Right lobe of liver (tissue), 6 donors: ENCODE measurements at regions not wholly inside any gene's neighbourhood (a gene's known extent, or its start where the extent isn't known, plus 50 kb on each side); places are given as distances from the start of the nearest gene placed in this dataset.

ENCODE experiments used
- ATAC-seq, 4 donors: fragments of 200-7000 bp; cut with Tn5 transposase; one replicate each; pipeline ENCODE4 v1.9.1; 2020; ENCODE audit warnings: mild to moderate bottlenecking in 4 of 4, moderate library complexity in 4 of 4
- DNase-seq, 3 donors: peaks; one replicate each; pipeline ENCODE4 v3.0.0-alpha.2; 2020
- H3K27ac ChIP-seq, 3 donors: fragments of 200-600 bp; one replicate each; pipeline ENCODE4 v1.8.0; 2022
- H3K27me3 ChIP-seq, 2 donors: fragments of 200-600 bp; one replicate each; pipeline ENCODE4 v1.8.0; 2022
- H3K36me3 ChIP-seq, 4 donors: fragments of 200-600 bp; sonication (generic) in 1 of 4; one replicate each; pipeline versions ENCODE4 v1.5.1 to v1.8.0; 2017 to 2022; ENCODE audit warnings: control low read depth in 1 of 4
- H3K4me1 ChIP-seq, 4 donors: fragments of 200-600 bp; sonication (generic) in 1 of 4; one replicate each; pipeline versions ENCODE4 v1.5.1 to v1.8.0; 2017 to 2022; ENCODE audit warnings: control low read depth in 1 of 4
- H3K4me3 ChIP-seq, 3 donors: fragments of 200-600 bp; one replicate each; pipeline ENCODE4 v1.8.0; 2022
- H3K9me3 ChIP-seq, 4 donors: fragments of 200-600 bp; sonication (generic) in 1 of 4; one replicate each; pipeline versions ENCODE4 v1.5.1 to v1.8.0; 2017 to 2022; ENCODE audit warnings: control low read depth in 1 of 4
- CTCF ChIP-seq, 4 donors: fragments of 200-600 bp in 3 of 4; fragments of 450-650 bp in 1 of 4; IDR thresholded peaks; one replicate each; pipeline versions ENCODE4 v1.5.1 to v1.8.0; 2016 to 2022; ENCODE audit warnings: antibody characterized with exemption in 4 of 4, mild to moderate bottlenecking in 2 of 4
- POLR2A ChIP-seq: fragments of 450-650 bp; IDR thresholded peaks from one replicate; pipeline ENCODE4 v1.6.1; 2017; ENCODE audit warnings: antibody characterized with exemption, mild to moderate bottlenecking
- WGBS: methylation state at CpG from one replicate; pipeline ENCODE4 v1.1.6; 2018; ENCODE audit warnings: low coverage, low lambda C conversion rate; ENCODE audit not compliant: insufficient coverage; ENCODE audit errors: missing lambda C conversion rate; 5-methylcytosine and 5-hydroxymethylcytosine counted together
- intact Hi-C, 2 donors: fragments of 100-400 bp; cut with DNase I; formaldehyde crosslinking; loops; one replicate each; pipeline versions ENCODE4 v1.11.2 to v1.14.1; 2022
- donor health status: DM: no; HTN: yes; CAD: no.
- donor health status: DM: no; HTN: no; CAD: no.
- donor health status: DM: no; HTN: no; CAD: no.
- donor health status: DM: no; HTN: yes; CAD: no.
- donor health status: DM: no; HTN: yes; CAD: no.

- 45% methylated on average over 1 of the region's 1 CpG for WGBS
These were observed 99.2 kb downstream of the SOX4 start for GRCh38 chr6:21692721-21693120.

DNA sequence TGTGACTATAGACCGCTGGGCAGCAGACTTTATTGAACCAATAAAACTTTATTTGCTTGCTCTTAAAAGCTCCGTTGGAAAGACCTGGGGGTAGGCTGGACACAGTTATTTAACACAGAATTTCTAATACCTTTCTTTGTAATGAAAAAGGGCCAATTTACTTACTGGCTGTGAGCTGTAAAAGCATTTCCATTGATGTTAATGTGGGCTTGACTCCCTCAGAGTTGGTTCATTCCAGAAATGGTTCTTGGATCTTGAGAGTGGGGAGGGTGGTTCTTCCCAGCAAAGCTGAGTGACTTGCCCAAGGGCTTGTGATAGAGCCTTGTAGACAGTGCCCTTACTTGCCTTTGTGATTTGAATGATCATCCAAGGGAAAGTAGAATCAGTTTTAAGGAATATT, 100.6 kb downstream of the SOX4 start:
- ATAC-seq (no peak), DNase-seq (no peak)
- no peak for TF ChIP-seq POLR2A
- Histone ChIP-seq H3K27me3 (no peaks in the 10 kb centered on the region), H3K4me1 (no peaks in the 10 kb centered on the region), H3K36me3 (no peaks in the 10 kb centered on the region), H3K27ac (no peak overlapping the region), H3K4me3 (no peak overlapping the region), H3K9me3 (no peaks in the 10 kb centered on the region)
- WGBS, result 60% methylated on average over 2 of the region's 2 CpGs
- intact Hi-C loops, result no loop called here

More at GRCh38 chr6:21692721-21693120, 99.2 kb downstream of the SOX4 start:
- Histone ChIP-seq H3K27me3 (no peaks in the 10 kb centered on the region), H3K9me3 (no peaks in the 10 kb centered on the region), H3K4me1 (no peaks in the 10 kb centered on the region), H3K36me3 (no peaks in the 10 kb centered on the region), H3K27ac (no peak overlapping the region), H3K4me3 (no peak overlapping the region)
- DNase-seq (no peak), ATAC-seq (no peak)
- intact Hi-C loops, result no loop called here
- TF ChIP-seq POLR2A (no peak), CTCF (IDR thresholded peaks at IDR 0.05) (no peak)

- intact Hi-C loops, result no loop called here
- H3K4me1 ChIP-seq, result peaks cover 0 to 8% (median 0%) of the 10 kb centered on the region in 4 donors
- WGBS, result 46% methylated on average over 3 of the region's 3 CpGs
These were observed 114.2 kb downstream of the SOX4 start for GRCh38 chr6:21707524-21708319.

GRCh38 chr6:21708320-21708580, 114.7 kb downstream of the SOX4 start:
- Histone ChIP-seq H3K9me3 (no peaks in the 10 kb centered on the region), H3K27me3 (no peaks in the 10 kb centered on the region), H3K27ac (no peak overlapping the region), H3K4me1 (peaks cover 0 to 9% (median 0%) of the 10 kb centered on the region in 4 donors), H3K4me3 (no peak overlapping the region), H3K36me3 (no peaks in the 10 kb centered on the region)
- intact Hi-C loops, result no loop called here
- no peak for TF ChIP-seq POLR2A
- no peak for TF ChIP-seq CTCF (IDR thresholded peaks at IDR 0.05)
- ATAC-seq, result no peak
- no peak for DNase-seq

More at GRCh38 chr6:21707524-21708319, 114.2 kb downstream of the SOX4 start:
- Histone ChIP-seq H3K27ac (no peak overlapping the region), H3K27me3 (no peaks in the 10 kb centered on the region), H3K4me3 (no peak overlapping the region), H3K9me3 (no peaks in the 10 kb centered on the region), H3K36me3 (no peaks in the 10 kb centered on the region)
- TF ChIP-seq POLR2A (no peak), CTCF (IDR thresholded peaks at IDR 0.05) (no peak)
- DNase-seq, result no peak
- no peak for ATAC-seq

DNA sequence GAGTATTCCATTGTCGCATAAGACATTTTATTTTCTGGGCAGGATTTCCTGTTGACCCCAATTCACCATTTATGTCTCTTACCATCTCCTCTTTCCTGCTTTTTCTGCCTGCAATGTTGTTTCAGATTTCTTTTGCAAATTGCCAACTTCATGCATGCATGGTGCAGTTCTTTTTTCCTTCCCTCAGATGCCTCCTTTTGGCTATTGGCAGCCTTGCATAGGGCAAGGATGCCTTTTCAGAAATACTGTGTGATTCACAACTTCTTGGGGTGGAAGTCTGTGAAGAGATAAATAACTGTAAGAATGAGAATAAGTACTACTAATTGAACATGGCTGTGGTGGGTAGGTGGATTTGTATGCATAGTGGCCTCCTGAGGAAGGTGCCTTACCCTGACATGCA, 116.7 kb downstream of the SOX4 start:
- TF ChIP-seq CTCF (IDR thresholded peaks at IDR 0.05) (no peak), POLR2A (no peak)
- no peak overlapping the region for H3K27ac ChIP-seq
- DNase-seq (no peak), ATAC-seq (no peak)
- H3K9me3 ChIP-seq, result no peaks in the 10 kb centered on the region
- intact Hi-C loops, result no loop called here
- H3K4me1 ChIP-seq, result peaks cover 0 to 9% (median 0%) of the 10 kb centered on the region in 4 donors
- H3K27me3 ChIP-seq, result no peaks in the 10 kb centered on the region
- H3K4me3 ChIP-seq, result no peak overlapping the region
- 56% methylated on average over 1 of the region's 1 CpG for WGBS
- H3K36me3 ChIP-seq, result no peaks in the 10 kb centered on the region
